Esophagus squamous epithelium (tissue), 4 donors: ENCODE measurements at regions not wholly inside any gene's neighbourhood (a gene's known extent, or its start where the extent isn't known, plus 50 kb on each side); places are given as distances from the start of the nearest gene placed in this dataset.

Source experiments
- POLR2A ChIP-seq, 4 donors: fragments of 450-650 bp; IDR thresholded peaks; one replicate each; pipeline ENCODE4 v1.6.1; 2017; ENCODE audit warnings: antibody characterized with exemption in 4 of 4, mild to moderate bottlenecking in 4 of 4, moderate library complexity in 3 of 4
- TF ChIP-seq, protein P1 (sequence below), 6 experiments: fragments of 450-650 bp in 4 of 6; fragments of 200-600 bp in 2 of 6; sonication (generic) in 2 of 6; IDR thresholded peaks; one replicate each; pipeline ENCODE4 v1.5.1; 2016 to 2019; ENCODE audit warnings: antibody characterized with exemption in 6 of 6, mild to moderate bottlenecking in 4 of 6, moderate library complexity in 4 of 6

DNA sequence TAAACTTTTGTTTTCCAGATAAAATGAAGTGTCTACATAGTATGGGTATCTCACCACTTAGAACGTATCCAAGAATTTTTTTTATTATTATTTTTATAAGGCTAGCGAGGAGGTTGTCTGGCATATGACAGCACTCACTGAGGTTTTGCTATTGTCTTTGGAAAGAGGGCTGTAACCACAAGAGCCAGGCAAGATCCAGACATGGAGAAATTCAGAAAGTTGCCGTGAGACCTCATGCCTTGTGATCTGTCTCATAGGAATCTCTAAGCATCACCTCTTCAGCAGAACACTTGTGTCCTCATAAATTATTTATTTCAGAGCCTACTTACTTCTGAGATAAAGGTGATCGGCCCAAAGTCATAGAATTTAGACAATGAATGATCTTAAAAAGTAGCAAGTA is 410.8 kb downstream of the CDH11 start:
- TF ChIP-seq, protein P1, sequence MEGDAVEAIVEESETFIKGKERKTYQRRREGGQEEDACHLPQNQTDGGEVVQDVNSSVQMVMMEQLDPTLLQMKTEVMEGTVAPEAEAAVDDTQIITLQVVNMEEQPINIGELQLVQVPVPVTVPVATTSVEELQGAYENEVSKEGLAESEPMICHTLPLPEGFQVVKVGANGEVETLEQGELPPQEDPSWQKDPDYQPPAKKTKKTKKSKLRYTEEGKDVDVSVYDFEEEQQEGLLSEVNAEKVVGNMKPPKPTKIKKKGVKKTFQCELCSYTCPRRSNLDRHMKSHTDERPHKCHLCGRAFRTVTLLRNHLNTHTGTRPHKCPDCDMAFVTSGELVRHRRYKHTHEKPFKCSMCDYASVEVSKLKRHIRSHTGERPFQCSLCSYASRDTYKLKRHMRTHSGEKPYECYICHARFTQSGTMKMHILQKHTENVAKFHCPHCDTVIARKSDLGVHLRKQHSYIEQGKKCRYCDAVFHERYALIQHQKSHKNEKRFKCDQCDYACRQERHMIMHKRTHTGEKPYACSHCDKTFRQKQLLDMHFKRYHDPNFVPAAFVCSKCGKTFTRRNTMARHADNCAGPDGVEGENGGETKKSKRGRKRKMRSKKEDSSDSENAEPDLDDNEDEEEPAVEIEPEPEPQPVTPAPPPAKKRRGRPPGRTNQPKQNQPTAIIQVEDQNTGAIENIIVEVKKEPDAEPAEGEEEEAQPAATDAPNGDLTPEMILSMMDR (IDR thresholded peaks at IDR 0.05), result no peak
- no peak for TF ChIP-seq POLR2A (IDR thresholded peaks at IDR 0.05)
